ENCODE measurements at regions not wholly inside any gene's neighbourhood (a gene's known extent, or its start where the extent isn't known, plus 50 kb on each side); places are given as distances from the start of the nearest gene placed in this dataset.
"Not testable (repeated sequence)": the region's sequence is repeated elsewhere in the genome, so short reads cannot be mapped to it uniquely, and the experiment has no call there.

- Mint-ChIP-seq H3K36me3 (no peaks in the 10 kb centered on the region), H3K4me1 (no peaks in the 10 kb centered on the region), H3K27ac (no peak overlapping the region), H3K9me3 (no peaks in the 10 kb centered on the region), H3K27me3 (peaks cover 3% of the 10 kb centered on the region), H3K4me3 (no peak overlapping the region)
These were observed 114.1 kb downstream of the GXYLT1 start for GRCh38 chr12:42030588-42030987.

DNA sequence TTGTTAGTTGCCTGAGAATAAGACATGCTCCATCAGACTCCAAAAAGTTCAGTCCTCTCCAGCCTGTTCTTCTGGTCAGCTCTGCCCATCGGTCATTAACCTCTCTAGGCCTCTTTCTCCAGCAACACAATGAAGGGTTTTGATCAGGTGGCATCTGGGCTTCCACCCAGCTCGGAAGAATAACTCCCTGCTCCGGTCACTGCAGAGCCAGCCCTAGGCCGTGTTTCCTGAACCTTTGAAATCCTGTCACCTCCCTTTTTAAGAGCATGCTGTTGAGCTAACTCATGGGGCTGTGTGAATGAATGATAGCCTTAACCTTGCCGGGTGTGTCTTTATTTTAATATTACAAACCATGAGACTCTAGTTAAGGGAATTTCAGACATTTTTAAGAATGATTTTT is 117.1 kb downstream of the GXYLT1 start:
- Mint-ChIP-seq H3K4me3 (no peak overlapping the region), H3K4me1 (peaks cover 12% of the 10 kb centered on the region), H3K27ac (no peak overlapping the region), H3K36me3 (no peaks in the 10 kb centered on the region), H3K9me3 (no peaks in the 10 kb centered on the region), H3K27me3 (peaks cover 2% of the 10 kb centered on the region)

GRCh38 chr12:42024495-42024830 is 120.2 kb downstream of the GXYLT1 start:
- peaks cover 12% of the 10 kb centered on the region for H3K4me1 Mint-ChIP-seq
- H3K4me3 Mint-ChIP-seq, result peak overlapping the region; percentile 74
- H3K36me3 Mint-ChIP-seq, result no peaks in the 10 kb centered on the region
- no peak overlapping the region for H3K27ac Mint-ChIP-seq
- H3K27me3 Mint-ChIP-seq, result peaks cover 2% of the 10 kb centered on the region
- H3K9me3 Mint-ChIP-seq, result no peaks in the 10 kb centered on the region

- H3K4me3 Mint-ChIP-seq, result peak overlapping the region; percentile 74
- no peaks in the 10 kb centered on the region for H3K9me3 Mint-ChIP-seq
- H3K36me3 Mint-ChIP-seq, result no peaks in the 10 kb centered on the region
- peaks cover 12% of the 10 kb centered on the region for H3K4me1 Mint-ChIP-seq
- H3K27me3 Mint-ChIP-seq, result peaks cover 2% of the 10 kb centered on the region
- H3K27ac Mint-ChIP-seq, result no peak overlapping the region
These were observed 120.8 kb downstream of the GXYLT1 start for GRCh38 chr12:42023733-42024494.

- peaks cover 12% of the 10 kb centered on the region for H3K4me1 Mint-ChIP-seq
- H3K27me3 Mint-ChIP-seq, H3K4me3 Mint-ChIP-seq, H3K27ac Mint-ChIP-seq, H3K9me3 Mint-ChIP-seq, H3K36me3 Mint-ChIP-seq: not testable (repeated sequence)
These were observed 122.7 kb downstream of the GXYLT1 start for GRCh38 chr12:42021937-42022336.

GRCh38 chr12:42021469-42021868 is 123.2 kb downstream of the GXYLT1 start:
- Mint-ChIP-seq H3K27me3 (peaks cover 5% of the 10 kb centered on the region), H3K27ac (no peak overlapping the region), H3K4me1 (peaks cover 12% of the 10 kb centered on the region), H3K4me3 (no peak overlapping the region), H3K9me3 (no peaks in the 10 kb centered on the region), H3K36me3 (no peaks in the 10 kb centered on the region)

- Mint-ChIP-seq H3K4me3 (no peak overlapping the region), H3K36me3 (no peaks in the 10 kb centered on the region), H3K27me3 (peaks cover 4% of the 10 kb centered on the region), H3K4me1 (peaks cover 12% of the 10 kb centered on the region), H3K9me3 (no peaks in the 10 kb centered on the region), H3K27ac (no peak overlapping the region)
These were observed 124.4 kb downstream of the GXYLT1 start for GRCh38 chr12:42020226-42020625.

DNA sequence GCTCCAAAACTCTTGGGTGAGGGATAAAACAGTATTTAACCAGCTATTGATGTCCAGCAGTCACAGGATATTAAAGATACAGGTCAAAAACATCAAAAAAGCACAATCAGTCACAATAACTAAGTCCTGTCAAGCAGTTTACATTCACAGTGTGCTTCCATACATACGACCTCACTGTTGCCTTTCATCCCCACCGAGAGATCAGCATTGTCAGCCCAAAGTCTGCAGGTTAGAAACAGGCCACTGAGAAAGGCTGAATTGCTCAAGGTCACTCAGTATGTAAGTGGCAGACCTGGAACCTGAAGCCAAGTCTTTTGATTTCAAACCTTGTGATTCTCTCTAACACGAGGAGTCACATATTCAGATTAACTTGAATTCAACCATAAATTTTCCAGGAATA is 124.9 kb downstream of the GXYLT1 start:
- peaks cover 4% of the 10 kb centered on the region for H3K27me3 Mint-ChIP-seq
- H3K4me3 Mint-ChIP-seq, result no peak overlapping the region
- H3K36me3 Mint-ChIP-seq, result no peaks in the 10 kb centered on the region
- peaks cover 12% of the 10 kb centered on the region for H3K4me1 Mint-ChIP-seq
- no peak overlapping the region for H3K27ac Mint-ChIP-seq
- no peaks in the 10 kb centered on the region for H3K9me3 Mint-ChIP-seq

- Mint-ChIP-seq H3K4me1 (no peaks in the 10 kb centered on the region), H3K27ac (no peak overlapping the region), H3K36me3 (no peaks in the 10 kb centered on the region), H3K4me3 (no peak overlapping the region), H3K9me3 (no peaks in the 10 kb centered on the region), H3K27me3 (peaks cover 4% of the 10 kb centered on the region)
These were observed 127.6 kb downstream of the GXYLT1 start for GRCh38 chr12:42017051-42017450.

DNA sequence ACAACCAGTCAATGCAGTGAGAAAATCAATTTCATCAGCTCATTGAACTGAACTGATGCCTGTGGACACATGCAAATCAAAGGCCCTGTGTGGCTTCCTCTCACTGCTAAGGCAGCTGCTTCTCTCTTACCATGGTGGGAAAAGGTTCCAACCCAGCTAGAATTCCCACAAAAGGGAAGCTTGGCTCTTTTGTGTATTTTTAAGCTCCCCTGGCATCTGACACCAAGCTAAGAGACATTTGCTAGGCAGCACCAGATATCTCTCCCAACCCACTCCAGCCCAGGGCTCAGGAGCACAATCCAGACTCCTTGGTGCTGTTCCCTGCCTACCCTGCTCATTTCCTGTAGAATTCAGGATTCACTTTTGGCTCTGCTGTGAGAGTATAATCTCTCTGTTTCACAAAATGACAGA is 129.6 kb downstream of the GXYLT1 start:
- no peak overlapping the region for H3K27ac Mint-ChIP-seq
- H3K4me3 Mint-ChIP-seq, result no peak overlapping the region
- no peaks in the 10 kb centered on the region for H3K4me1 Mint-ChIP-seq
- H3K36me3 Mint-ChIP-seq, result no peaks in the 10 kb centered on the region
- peaks cover 4% of the 10 kb centered on the region for H3K27me3 Mint-ChIP-seq
- H3K9me3 Mint-ChIP-seq, result no peaks in the 10 kb centered on the region

DNA sequence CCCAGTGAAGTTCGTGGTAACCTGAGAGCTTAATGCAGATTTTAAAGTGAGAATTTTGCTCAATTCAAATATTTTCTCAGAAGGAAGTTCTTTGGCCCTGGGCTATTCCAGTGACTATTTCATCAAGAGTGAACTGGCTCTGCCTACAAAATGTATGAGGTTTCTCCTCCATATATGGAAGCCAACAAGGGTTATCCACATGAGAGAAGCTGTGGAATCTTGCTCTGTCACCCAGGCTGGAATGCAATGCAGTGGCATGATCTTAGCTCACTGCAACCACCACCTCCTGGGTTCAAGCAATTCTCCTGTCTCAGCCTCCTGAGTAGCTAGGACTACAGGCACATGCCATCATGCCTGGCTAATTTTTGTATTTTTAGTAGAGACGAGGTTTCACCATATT is 132.2 kb downstream of the GXYLT1 start:
- not testable (repeated sequence) for H3K4me3 Mint-ChIP-seq, H3K4me1 Mint-ChIP-seq, H3K36me3 Mint-ChIP-seq, H3K27me3 Mint-ChIP-seq, H3K27ac Mint-ChIP-seq, H3K9me3 Mint-ChIP-seq

- no peak overlapping the region for H3K4me3 Mint-ChIP-seq
- no peaks in the 10 kb centered on the region for H3K4me1 Mint-ChIP-seq
- no peaks in the 10 kb centered on the region for H3K9me3 Mint-ChIP-seq
- no peaks in the 10 kb centered on the region for H3K27me3 Mint-ChIP-seq
- H3K27ac Mint-ChIP-seq, result no peak overlapping the region
- no peaks in the 10 kb centered on the region for H3K36me3 Mint-ChIP-seq
These were observed 134.0 kb downstream of the GXYLT1 start for GRCh38 chr12:42010715-42011114.

- Mint-ChIP-seq H3K4me1 (no peaks in the 10 kb centered on the region), H3K27me3 (peaks cover under 1% of the 10 kb centered on the region), H3K9me3 (no peaks in the 10 kb centered on the region), H3K4me3 (no peak overlapping the region), H3K27ac (no peak overlapping the region), H3K36me3 (no peaks in the 10 kb centered on the region)
These were observed 134.4 kb downstream of the GXYLT1 start for GRCh38 chr12:42010257-42010656.

- Mint-ChIP-seq H3K4me3 (no peak overlapping the region), H3K36me3 (no peaks in the 10 kb centered on the region), H3K27me3 (peaks cover 4% of the 10 kb centered on the region), H3K27ac (no peak overlapping the region), H3K4me1 (no peaks in the 10 kb centered on the region), H3K9me3 (no peaks in the 10 kb centered on the region)
These were observed 135.7 kb downstream of the GXYLT1 start for GRCh38 chr12:42008996-42009395.

- H3K9me3 Mint-ChIP-seq, result no peaks in the 10 kb centered on the region
- peaks cover 6% of the 10 kb centered on the region for H3K27me3 Mint-ChIP-seq
- H3K4me1 Mint-ChIP-seq, result no peaks in the 10 kb centered on the region
- H3K36me3 Mint-ChIP-seq, result no peaks in the 10 kb centered on the region
- H3K27ac Mint-ChIP-seq, result no peak overlapping the region
- H3K4me3 Mint-ChIP-seq, result no peak overlapping the region
These were observed 141.6 kb downstream of the GXYLT1 start for GRCh38 chr12:42003031-42003430.

DNA sequence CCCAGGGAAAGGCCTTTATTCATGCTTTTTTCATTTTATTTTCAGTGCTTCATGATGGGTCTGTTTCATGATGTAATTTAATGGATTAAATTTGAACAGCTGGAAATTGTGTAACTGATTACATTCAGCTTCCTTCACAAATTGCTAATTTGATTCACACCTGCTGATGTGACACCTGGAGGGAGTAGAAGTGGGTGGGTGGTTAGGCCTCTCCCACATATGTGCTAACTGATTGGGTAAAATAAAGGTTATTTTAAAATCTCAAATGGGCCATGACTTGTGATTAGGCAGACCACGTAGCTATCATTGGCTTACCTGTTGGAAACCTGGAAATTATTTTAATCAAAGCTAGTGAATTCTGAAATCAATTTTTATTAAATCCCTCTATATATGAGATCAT is 142.1 kb downstream of the GXYLT1 start:
- Mint-ChIP-seq H3K36me3 (no peaks in the 10 kb centered on the region), H3K27ac (no peak overlapping the region), H3K4me3 (no peak overlapping the region), H3K9me3 (no peaks in the 10 kb centered on the region), H3K4me1 (no peaks in the 10 kb centered on the region), H3K27me3 (peaks cover 8% of the 10 kb centered on the region)

GRCh38 chr12:41998436-41998835 is 146.2 kb downstream of the GXYLT1 start:
- H3K27me3 Mint-ChIP-seq, result peaks cover 4% of the 10 kb centered on the region
- H3K27ac Mint-ChIP-seq, result no peak overlapping the region
- no peaks in the 10 kb centered on the region for H3K4me1 Mint-ChIP-seq
- no peak overlapping the region for H3K4me3 Mint-ChIP-seq
- H3K36me3 Mint-ChIP-seq, result no peaks in the 10 kb centered on the region
- H3K9me3 Mint-ChIP-seq, result no peaks in the 10 kb centered on the region

All from activated naive CD4-positive, alpha-beta T cell treated with anti-CD3 and anti-CD28 coated beads, Interleukin-2, amount 50 U/mL, for 24 hours (primary cell).